WI38 (cell line): ENCODE measurements at regions not wholly inside any gene's neighbourhood (a gene's known extent, or its start where the extent isn't known, plus 50 kb on each side); places are given as distances from the start of the nearest gene placed in this dataset.

ENCODE experiments used
- H3K4me3 ChIP-seq: 2 replicates; pipeline ENCODE4 v1.5.1; 2011; ENCODE audit warnings: low read depth, mild to moderate bottlenecking, control low read depth, low read length
- TF ChIP-seq, protein P1 (sequence below): IDR thresholded peaks from 2 replicates; pipeline ENCODE4 v1.5.1; 2012; ENCODE audit warnings: low read depth, mild to moderate bottlenecking, control low read depth, low read length

DNA sequence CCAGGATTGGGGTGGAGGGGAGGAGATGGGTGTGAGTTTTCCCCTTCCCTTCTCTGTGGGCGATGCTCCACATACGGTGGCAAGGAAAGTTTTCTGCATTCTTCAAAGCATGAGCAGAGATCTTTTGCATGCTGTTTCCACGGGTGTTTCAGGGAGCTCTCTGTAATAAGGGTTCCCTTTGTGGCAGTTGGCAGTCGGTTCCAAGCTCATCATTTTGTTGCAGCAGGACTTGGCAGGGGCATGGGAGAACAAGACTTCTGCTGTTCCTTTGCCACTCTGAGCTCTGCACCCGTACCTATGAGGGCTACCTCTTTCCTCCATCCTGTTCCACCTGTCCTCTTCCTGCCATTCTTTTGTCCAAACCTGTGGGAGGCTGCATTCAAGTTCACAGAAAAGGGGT lies 71.3 kb upstream of the SPRED2 start:
- TF ChIP-seq, protein P1, sequence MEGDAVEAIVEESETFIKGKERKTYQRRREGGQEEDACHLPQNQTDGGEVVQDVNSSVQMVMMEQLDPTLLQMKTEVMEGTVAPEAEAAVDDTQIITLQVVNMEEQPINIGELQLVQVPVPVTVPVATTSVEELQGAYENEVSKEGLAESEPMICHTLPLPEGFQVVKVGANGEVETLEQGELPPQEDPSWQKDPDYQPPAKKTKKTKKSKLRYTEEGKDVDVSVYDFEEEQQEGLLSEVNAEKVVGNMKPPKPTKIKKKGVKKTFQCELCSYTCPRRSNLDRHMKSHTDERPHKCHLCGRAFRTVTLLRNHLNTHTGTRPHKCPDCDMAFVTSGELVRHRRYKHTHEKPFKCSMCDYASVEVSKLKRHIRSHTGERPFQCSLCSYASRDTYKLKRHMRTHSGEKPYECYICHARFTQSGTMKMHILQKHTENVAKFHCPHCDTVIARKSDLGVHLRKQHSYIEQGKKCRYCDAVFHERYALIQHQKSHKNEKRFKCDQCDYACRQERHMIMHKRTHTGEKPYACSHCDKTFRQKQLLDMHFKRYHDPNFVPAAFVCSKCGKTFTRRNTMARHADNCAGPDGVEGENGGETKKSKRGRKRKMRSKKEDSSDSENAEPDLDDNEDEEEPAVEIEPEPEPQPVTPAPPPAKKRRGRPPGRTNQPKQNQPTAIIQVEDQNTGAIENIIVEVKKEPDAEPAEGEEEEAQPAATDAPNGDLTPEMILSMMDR = no peak
- H3K4me3 ChIP-seq = no peak overlapping the region

DNA sequence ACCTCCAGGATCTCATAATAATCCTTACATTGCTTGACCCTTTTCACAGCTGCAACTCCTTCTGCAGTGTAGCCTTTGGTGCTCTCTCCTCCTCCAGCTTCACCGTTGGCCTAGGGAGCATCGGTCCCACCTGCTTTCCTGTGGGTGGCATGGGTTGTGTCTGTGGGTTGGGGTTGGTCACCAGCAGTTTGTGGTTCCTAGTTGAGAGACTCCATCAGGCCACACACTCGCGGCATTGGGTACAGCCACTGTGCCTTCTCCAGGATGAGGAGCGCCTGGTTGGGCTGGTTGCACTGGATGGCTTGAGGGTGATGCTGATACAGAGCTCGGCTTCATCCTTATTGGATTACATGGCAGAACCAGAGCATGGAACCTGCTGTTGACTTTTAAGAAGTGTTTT lies 69.4 kb upstream of the SPRED2 start:
- TF ChIP-seq, protein P1 = no peak

DNA sequence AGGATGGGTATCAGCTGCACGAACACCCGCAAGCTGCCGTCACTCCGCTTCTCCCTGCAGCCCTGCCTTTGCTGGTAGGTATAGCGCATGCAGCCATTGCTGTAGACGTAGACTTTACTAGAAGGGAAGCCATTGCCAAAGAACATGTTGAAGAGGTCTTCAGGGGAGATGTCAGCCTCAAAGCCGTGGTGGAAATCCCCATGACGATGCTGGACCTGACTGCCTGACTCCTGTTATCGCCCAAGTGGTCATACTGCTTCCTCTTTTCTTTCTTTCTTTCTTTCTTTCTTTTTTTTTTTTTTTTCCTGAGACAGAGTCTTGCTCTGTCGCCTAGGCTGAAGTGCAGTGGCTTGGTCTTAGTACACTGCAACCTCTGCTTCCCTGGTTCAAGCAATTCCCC lies 68.7 kb upstream of the SPRED2 start:
- TF ChIP-seq, protein P1 = no peak
- H3K4me3 ChIP-seq = no peak overlapping the region

More for the DNA sequence above, 69.4 kb upstream of the SPRED2 start:
- no peak overlapping the region for H3K4me3 ChIP-seq

DNA sequence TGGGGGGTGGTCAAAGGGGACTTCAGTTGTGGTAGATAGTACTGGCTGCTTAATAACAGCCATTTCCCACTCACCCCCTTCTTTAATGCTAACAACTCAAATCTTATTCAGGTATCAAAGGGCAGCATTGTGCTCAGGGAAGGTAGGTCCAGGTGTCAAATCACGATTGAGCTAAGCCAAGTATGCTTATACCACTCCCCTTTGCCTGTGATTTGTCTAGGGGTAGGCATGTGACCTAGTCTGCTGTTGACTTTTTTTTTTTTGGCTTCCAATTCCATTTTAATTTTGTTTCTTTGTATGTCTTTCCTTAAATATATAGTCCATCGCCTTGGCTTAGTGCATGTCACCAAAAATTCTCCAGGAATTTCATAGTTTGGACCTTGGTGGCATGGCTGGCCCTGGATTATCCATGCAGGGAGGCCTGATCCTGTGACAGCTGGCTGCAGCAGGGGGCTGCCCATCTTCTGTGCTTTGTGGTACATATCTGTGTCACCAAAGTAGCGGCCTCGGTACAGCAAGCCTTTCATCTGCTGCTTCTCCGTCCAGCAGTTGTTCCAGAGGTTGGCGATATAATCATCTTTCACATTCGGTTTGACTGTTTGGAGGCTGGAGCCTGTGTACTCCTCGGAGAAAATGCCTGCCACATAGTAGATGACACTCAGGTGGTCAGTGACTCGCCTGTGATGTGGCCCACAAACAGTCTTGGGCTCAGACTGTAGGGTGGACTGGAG lies 68.1 kb upstream of the SPRED2 start:
- no peak overlapping the region for H3K4me3 ChIP-seq
- TF ChIP-seq, protein P1 = no peak

DNA sequence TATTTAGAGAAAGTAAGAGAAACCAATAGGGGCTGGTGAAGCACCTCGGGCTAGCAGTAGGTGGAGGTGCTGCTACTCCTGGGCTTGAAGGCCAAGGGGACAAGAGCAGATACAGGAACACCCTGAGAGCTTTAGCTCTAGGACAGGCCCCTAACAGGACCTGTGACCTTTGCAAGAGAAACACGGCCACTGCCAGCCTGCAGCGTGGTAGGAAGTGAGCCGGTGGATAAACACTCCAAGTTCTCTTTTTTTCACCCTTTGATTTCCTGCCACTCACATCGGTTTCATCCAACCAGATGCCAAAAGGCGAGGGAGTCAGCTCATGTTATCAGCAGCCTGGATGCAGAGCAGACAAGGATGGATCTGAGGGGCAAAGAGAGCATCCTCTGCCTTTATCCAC lies 66.8 kb upstream of the SPRED2 start:
- no peak overlapping the region for H3K4me3 ChIP-seq
- TF ChIP-seq, protein P1 = no peak

DNA sequence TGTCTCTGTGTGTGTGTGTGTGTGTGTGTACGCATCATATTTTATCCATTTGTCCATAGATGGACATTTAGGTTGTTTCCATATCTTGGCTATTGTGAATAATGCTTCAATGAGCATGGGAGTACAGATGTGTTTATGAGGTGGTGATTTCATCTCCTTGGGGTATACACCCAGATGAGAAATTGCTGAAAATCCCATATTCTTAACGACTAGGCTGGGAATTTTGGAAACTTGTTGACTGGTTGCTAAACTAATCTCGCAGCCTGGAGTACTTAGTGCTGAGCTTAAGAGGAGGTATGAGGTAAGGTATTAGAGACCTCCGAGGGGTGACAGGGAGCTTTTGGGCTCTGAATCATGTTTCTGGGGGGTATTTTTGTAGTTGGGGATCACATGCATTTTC lies 66.0 kb upstream of the SPRED2 start:
- TF ChIP-seq, protein P1 = no peak
- H3K4me3 ChIP-seq = no peak overlapping the region

DNA sequence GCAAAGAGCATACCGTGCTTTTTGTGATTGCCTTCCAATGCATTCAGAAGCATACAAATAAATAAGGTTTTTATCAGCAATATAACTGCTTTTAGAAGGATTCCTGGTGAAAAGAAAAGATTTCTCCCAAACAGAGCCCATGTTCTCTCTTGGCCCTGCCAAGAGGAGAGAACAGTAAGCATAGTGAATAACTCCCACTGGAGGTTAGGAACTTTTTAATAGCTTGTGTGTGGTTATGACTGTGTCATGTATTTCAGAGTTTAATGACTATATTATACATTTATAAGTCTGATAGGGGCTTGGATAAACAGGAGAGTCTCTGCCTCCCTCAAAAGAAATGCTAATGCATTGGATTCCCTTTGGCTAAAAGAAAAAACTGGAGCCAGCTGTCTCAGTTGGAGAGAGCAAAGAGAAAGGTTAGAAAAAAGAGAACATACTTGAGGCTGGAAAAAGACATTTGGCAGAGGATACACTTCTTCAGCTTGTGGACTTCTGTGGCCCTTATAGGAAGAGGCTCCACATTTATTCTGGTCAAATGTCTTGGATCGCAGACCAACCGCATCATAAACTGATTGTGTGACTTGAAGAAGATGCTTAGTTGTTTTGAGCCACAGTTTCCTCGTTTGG lies 63.0 kb upstream of the SPRED2 start:
- TF ChIP-seq, protein P1 = no peak
- H3K4me3 ChIP-seq = no peak overlapping the region
